ENCODE measurements at regions not wholly inside any gene's neighbourhood (a gene's known extent, or its start where the extent isn't known, plus 50 kb on each side); places are given as distances from the start of the nearest gene placed in this dataset.

GRCh38 chr5:118722122-118723020, 266.0 kb downstream of the DTWD2 start:
- TF ChIP-seq CTCF (IDR thresholded peaks at IDR 0.05) (no peak), EZH2phosphoT487 (IDR thresholded peaks at IDR 0.05) (no peak), EZH2 (IDR thresholded peaks at IDR 0.05) (no peak)

Data from neural progenitor cell (in vitro differentiated cells).